Panc1 (cell line): ENCODE measurements at regions not wholly inside any gene's neighbourhood (a gene's known extent, or its start where the extent isn't known, plus 50 kb on each side); places are given as distances from the start of the nearest gene placed in this dataset.

Source experiments
- CTCF ChIP-seq: fragments of 450-650 bp; IDR thresholded peaks from 2 replicates; pipeline ENCODE4 v1.5.1; 2017; ENCODE audit warnings: mild to moderate bottlenecking
- POLR2AphosphoS5 ChIP-seq: IDR thresholded peaks from 2 replicates; pipeline ENCODE4 v1.6.1; 2012; ENCODE audit warnings: mild to moderate bottlenecking, low read depth, low read length, moderate library complexity

- TF ChIP-seq POLR2AphosphoS5 (no peak), CTCF (no peak)
Observed at GRCh38 chr13:50156561-50157127, 141.4 kb downstream of the KCNRG start.
